ENCODE measurements at regions not wholly inside any gene's neighbourhood (a gene's known extent, or its start where the extent isn't known, plus 50 kb on each side); places are given as distances from the start of the nearest gene placed in this dataset.
"Not testable (repeated sequence)": the region's sequence is repeated elsewhere in the genome, so short reads cannot be mapped to it uniquely, and the experiment has no call there.

- TF ChIP-seq, protein P1, sequence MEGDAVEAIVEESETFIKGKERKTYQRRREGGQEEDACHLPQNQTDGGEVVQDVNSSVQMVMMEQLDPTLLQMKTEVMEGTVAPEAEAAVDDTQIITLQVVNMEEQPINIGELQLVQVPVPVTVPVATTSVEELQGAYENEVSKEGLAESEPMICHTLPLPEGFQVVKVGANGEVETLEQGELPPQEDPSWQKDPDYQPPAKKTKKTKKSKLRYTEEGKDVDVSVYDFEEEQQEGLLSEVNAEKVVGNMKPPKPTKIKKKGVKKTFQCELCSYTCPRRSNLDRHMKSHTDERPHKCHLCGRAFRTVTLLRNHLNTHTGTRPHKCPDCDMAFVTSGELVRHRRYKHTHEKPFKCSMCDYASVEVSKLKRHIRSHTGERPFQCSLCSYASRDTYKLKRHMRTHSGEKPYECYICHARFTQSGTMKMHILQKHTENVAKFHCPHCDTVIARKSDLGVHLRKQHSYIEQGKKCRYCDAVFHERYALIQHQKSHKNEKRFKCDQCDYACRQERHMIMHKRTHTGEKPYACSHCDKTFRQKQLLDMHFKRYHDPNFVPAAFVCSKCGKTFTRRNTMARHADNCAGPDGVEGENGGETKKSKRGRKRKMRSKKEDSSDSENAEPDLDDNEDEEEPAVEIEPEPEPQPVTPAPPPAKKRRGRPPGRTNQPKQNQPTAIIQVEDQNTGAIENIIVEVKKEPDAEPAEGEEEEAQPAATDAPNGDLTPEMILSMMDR (conservative IDR thresholded peaks at IDR 0.05; ENCODE audit: low read depth, low read length) = no peak
- no peak for TF ChIP-seq EZH2 (IDR thresholded peaks at IDR 0.05; ENCODE audit: borderline replicate concordance, low read depth, low read length, poor library complexity, severe bottlenecking)
- no peaks in the 10 kb centered on the region for H3K9me3 ChIP-seq (ENCODE audit: low read depth, low read length, poor library complexity, severe bottlenecking)
- no peak overlapping the region for H3K4me3 ChIP-seq (ENCODE audit: low read depth, low read length, poor library complexity, severe bottlenecking)
- POLR2A ChIA-PET (ENCODE audit: low non-redundant PET) = interaction anchor here (0.5 kb wide), 1 partner anchor 719 kb away, joined by 10 read pairs; no protein-coding TSS in a partner anchor
- BruUV-seq (replicated peaks) = no TSS peak
- H3K27ac ChIP-seq (ENCODE audit: low read depth, low read length, poor library complexity, severe bottlenecking) = no peak overlapping the region
- no peaks in the 10 kb centered on the region for H3K4me1 ChIP-seq (ENCODE audit: insufficient read depth, low read length, poor library complexity, severe bottlenecking)
- H3K36me3 ChIP-seq (ENCODE audit: insufficient read depth, low read length, poor library complexity, severe bottlenecking) = no peaks in the 10 kb centered on the region
- intact Hi-C loops (cut with micrococcal nuclease; ENCODE audit: unreplicated experiment) = no loop called here
- H3K27me3 ChIP-seq (replicated peaks; ENCODE audit: insufficient read depth, low read depth, low read length, poor library complexity) = no peaks in the 10 kb centered on the region
- DNase-seq (ENCODE audit: low spot score) = no peak
- CTCF ChIA-PET = no interaction called here
Measured at GRCh38 chr2:192696857-192697256, 502.1 kb upstream of the TMEFF2 start.

- BruUV-seq (replicated peaks) = no TSS peak
- DNase-seq (ENCODE audit: low spot score) = peak; percentile 18
- no peaks in the 10 kb centered on the region for H3K36me3 ChIP-seq (ENCODE audit: insufficient read depth, low read length, poor library complexity, severe bottlenecking)
- ChIA-PET CTCF (no interaction called here), POLR2A (ENCODE audit: low non-redundant PET) (no interaction called here)
- no peaks in the 10 kb centered on the region for H3K27me3 ChIP-seq (replicated peaks; ENCODE audit: insufficient read depth, low read depth, low read length, poor library complexity)
- TF ChIP-seq EZH2 (IDR thresholded peaks at IDR 0.05; ENCODE audit: borderline replicate concordance, low read depth, low read length, poor library complexity, severe bottlenecking) = no peak
- TF ChIP-seq, protein P1 (conservative IDR thresholded peaks at IDR 0.05; ENCODE audit: low read depth, low read length) = no peak
- H3K9me3 ChIP-seq (ENCODE audit: low read depth, low read length, poor library complexity, severe bottlenecking) = no peaks in the 10 kb centered on the region
- no peaks in the 10 kb centered on the region for H3K4me1 ChIP-seq (ENCODE audit: insufficient read depth, low read length, poor library complexity, severe bottlenecking)
- no peak overlapping the region for H3K4me3 ChIP-seq (ENCODE audit: low read depth, low read length, poor library complexity, severe bottlenecking)
- no peak overlapping the region for H3K27ac ChIP-seq (ENCODE audit: low read depth, low read length, poor library complexity, severe bottlenecking)
- intact Hi-C loops (cut with micrococcal nuclease; ENCODE audit: unreplicated experiment) = no loop called here
Measured at GRCh38 chr2:192687015-192687414, 492.3 kb upstream of the TMEFF2 start.

GRCh38 chr2:192682511-192682910, 487.8 kb upstream of the TMEFF2 start:
- H3K4me1 ChIP-seq (ENCODE audit: insufficient read depth, low read length, poor library complexity, severe bottlenecking); H3K4me3 ChIP-seq (ENCODE audit: low read depth, low read length, poor library complexity, severe bottlenecking); POLR2A ChIA-PET (ENCODE audit: low non-redundant PET); intact Hi-C loops (cut with micrococcal nuclease; ENCODE audit: unreplicated experiment); H3K27me3 ChIP-seq (replicated peaks; ENCODE audit: insufficient read depth, low read depth, low read length, poor library complexity); CTCF ChIA-PET; H3K27ac ChIP-seq (ENCODE audit: low read depth, low read length, poor library complexity, severe bottlenecking); H3K36me3 ChIP-seq (ENCODE audit: insufficient read depth, low read length, poor library complexity, severe bottlenecking); DNase-seq (ENCODE audit: low spot score); H3K9me3 ChIP-seq (ENCODE audit: low read depth, low read length, poor library complexity, severe bottlenecking); BruUV-seq (replicated peaks): not testable (repeated sequence)

DNA sequence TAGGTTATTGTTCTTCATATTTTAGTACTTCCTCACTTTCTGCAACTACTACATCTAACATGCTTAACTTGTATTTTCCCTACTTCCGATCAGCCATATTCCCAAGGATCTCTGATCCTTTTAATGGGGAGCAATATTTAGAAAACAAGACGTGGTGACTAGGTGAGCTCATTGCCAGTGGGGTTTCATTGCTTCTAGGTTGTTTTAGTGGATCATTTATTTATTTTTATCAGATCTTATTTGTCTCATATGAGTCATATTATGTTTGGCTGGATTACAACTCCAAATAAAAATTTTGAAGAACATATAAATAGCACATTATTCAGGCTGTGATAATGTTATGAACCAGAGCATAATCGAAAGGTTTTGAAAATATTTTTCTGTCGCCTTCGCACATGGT, 480.9 kb upstream of the TMEFF2 start:
- ChIA-PET CTCF (no interaction called here), POLR2A (ENCODE audit: low non-redundant PET) (no interaction called here)
- intact Hi-C loops (cut with micrococcal nuclease; ENCODE audit: unreplicated experiment) = no loop called here
- no peaks in the 10 kb centered on the region for H3K9me3 ChIP-seq (ENCODE audit: low read depth, low read length, poor library complexity, severe bottlenecking)
- no peak for DNase-seq (ENCODE audit: low spot score)
- no peaks in the 10 kb centered on the region for H3K27me3 ChIP-seq (replicated peaks; ENCODE audit: insufficient read depth, low read depth, low read length, poor library complexity)
- H3K4me3 ChIP-seq (ENCODE audit: low read depth, low read length, poor library complexity, severe bottlenecking) = no peak overlapping the region
- BruUV-seq (replicated peaks) = no TSS peak
- TF ChIP-seq EZH2 (IDR thresholded peaks at IDR 0.05; ENCODE audit: borderline replicate concordance, low read depth, low read length, poor library complexity, severe bottlenecking) = no peak
- TF ChIP-seq, protein P1 (conservative IDR thresholded peaks at IDR 0.05; ENCODE audit: low read depth, low read length) = no peak
- H3K4me1 ChIP-seq (ENCODE audit: insufficient read depth, low read length, poor library complexity, severe bottlenecking) = no peaks in the 10 kb centered on the region
- H3K27ac ChIP-seq (ENCODE audit: low read depth, low read length, poor library complexity, severe bottlenecking) = no peak overlapping the region
- H3K36me3 ChIP-seq (ENCODE audit: insufficient read depth, low read length, poor library complexity, severe bottlenecking) = no peaks in the 10 kb centered on the region
